Activated CD4-positive, alpha-beta T cell treated with anti-CD3 and anti-CD28 coated beads, Interleukin-2, amount 50 U/mL, for 16 hours (primary cell): ENCODE measurements at regions not wholly inside any gene's neighbourhood (a gene's known extent, or its start where the extent isn't known, plus 50 kb on each side); places are given as distances from the start of the nearest gene placed in this dataset.
"Not testable (repeated sequence)": the region's sequence is repeated elsewhere in the genome, so short reads cannot be mapped to it uniquely, and the experiment has no call there.

Experiments
- DNase-seq: peaks from one replicate; pipeline ENCODE4 v3.0.0-alpha.2; 2020

- DNase-seq: no peak
Observed at GRCh38 chr1:41980827-41981653, 62.3 kb upstream of the HIVEP3 start.

DNA sequence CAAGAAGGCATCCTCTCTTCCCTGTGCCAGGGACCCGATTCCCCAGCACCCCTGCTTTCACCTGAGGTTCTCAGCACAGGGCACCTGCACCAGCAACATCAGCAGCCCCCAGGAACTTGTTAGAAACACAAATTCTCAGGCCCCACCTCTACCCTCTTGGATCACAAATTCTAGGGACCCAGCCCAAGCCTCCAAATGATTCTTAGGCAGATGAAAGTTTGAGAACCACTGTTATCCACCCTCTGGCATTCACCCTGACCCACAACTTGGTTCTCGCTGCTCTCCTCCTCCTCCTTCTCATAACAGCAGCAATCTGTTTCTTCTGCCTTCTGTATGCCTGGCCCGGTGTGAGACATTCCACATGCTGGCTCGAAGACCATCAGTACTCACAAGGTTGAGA lies 60.3 kb upstream of the HIVEP3 start:
- DNase-seq: no peak

DNA sequence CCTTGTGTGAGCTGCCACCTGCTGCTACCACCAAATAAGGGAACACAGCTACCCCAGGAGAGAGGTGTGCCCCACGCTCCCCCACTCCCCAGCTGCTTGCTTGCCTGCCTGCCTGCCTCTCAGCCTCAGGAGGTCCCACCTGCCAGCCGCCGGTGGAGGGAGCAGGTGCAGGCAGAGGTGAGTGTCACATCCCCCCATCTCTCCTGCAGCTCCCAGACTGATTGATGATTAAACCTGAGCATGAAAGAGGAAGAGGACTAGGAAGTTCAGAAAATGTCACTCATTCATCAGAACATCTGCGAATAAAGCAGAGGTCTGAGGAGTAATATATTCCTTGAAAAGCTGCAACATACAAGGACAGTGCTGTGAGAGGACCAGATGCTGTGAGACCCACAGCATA lies 58.6 kb upstream of the HIVEP3 start:
- no peak for DNase-seq

DNA sequence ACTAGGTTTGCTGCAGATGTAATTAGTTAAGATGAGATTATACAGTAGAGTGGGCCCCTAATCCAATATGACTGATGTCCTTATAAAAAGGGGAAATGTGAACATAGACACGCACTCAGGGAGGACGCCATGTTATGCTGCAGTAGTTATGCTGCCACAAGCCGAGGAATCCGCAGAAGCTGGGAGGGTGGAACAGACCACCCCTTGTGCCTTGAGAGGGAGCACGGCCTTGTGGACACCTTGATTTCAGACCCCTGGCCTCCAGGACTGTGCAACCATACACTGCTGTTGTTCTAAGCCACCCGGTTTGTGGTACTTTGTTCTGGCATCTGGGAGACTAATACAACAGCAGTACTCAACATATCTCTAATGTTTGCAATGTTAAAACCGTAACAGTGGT lies 57.9 kb upstream of the HIVEP3 start:
- no peak for DNase-seq

- DNase-seq: no peak
Observed at GRCh38 chr1:41975850-41976569, 57.3 kb upstream of the HIVEP3 start.

GRCh38 chr1:41975121-41975520 lies 56.4 kb upstream of the HIVEP3 start:
- DNase-seq: no peak

DNA sequence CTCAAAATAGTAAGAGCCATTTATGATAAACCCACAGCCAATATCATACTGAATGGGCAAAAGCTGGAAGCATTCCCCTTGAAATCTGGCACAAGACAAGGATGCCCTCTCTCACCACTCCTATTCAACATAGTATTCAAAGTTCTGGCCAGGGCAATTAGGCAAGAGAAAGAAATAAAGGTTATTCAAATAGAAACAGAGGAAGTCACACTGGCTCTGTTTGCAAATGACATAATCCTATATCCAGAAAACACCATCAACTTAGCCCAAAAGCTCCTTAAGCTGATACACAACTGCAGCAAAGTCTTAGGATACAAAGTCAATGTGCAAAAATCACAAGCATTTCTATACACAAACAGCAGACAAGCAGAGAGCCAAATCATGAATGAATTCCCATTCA lies 49.8 kb upstream of the HIVEP3 start:
- not testable (repeated sequence) for DNase-seq
